ENCODE measurements at regions not wholly inside any gene's neighbourhood (a gene's known extent, or its start where the extent isn't known, plus 50 kb on each side); places are given as distances from the start of the nearest gene placed in this dataset.
A peak's percentile ranks its signal among the peaks of the same experiment; 100 is the strongest.

GRCh38 chr2:30072250-30072842 is 74.5 kb upstream of the YPEL5 start:
- no peaks in the 10 kb centered on the region for H3K4me1 Mint-ChIP-seq (ENCODE audit: low read depth)
- H3K27ac Mint-ChIP-seq: no peak overlapping the region
- intact Hi-C loops (cut with micrococcal nuclease): loop anchor here (1.0 to 2.0 kb wide), 2 partner anchors 764 to 1114 kb away; no protein-coding TSS in a partner anchor
- DNase-seq (ENCODE audit: low spot score): peak; percentile 49
- peaks cover 9% of the 10 kb centered on the region for H3K27me3 Mint-ChIP-seq (ENCODE audit: insufficient read depth)
- no peaks in the 10 kb centered on the region for H3K9me3 Mint-ChIP-seq
- no peaks in the 10 kb centered on the region for H3K36me3 Mint-ChIP-seq (ENCODE audit: low read depth)
- H3K4me3 Mint-ChIP-seq: no peak overlapping the region

GRCh38 chr2:30073523-30073922 is 73.3 kb upstream of the YPEL5 start:
- no peak overlapping the region for H3K27ac Mint-ChIP-seq
- peaks cover 9% of the 10 kb centered on the region for H3K27me3 Mint-ChIP-seq (ENCODE audit: insufficient read depth)
- H3K4me3 Mint-ChIP-seq: no peak overlapping the region
- no peaks in the 10 kb centered on the region for H3K36me3 Mint-ChIP-seq (ENCODE audit: low read depth)
- DNase-seq (ENCODE audit: low spot score): no peak
- H3K9me3 Mint-ChIP-seq: no peaks in the 10 kb centered on the region
- no peaks in the 10 kb centered on the region for H3K4me1 Mint-ChIP-seq (ENCODE audit: low read depth)
- intact Hi-C loops (cut with micrococcal nuclease): loop anchor here (2.0 kb wide), 1 partner anchor 765 kb away; no protein-coding TSS in a partner anchor

- DNase-seq (ENCODE audit: low spot score): no peak
- Mint-ChIP-seq H3K27me3 (ENCODE audit: insufficient read depth) (peaks cover 9% of the 10 kb centered on the region), H3K36me3 (ENCODE audit: low read depth) (no peaks in the 10 kb centered on the region), H3K4me3 (no peak overlapping the region), H3K4me1 (ENCODE audit: low read depth) (no peaks in the 10 kb centered on the region), H3K27ac (no peak overlapping the region), H3K9me3 (no peaks in the 10 kb centered on the region)
- intact Hi-C loops (cut with micrococcal nuclease): no loop called here
These were observed 72.8 kb upstream of the YPEL5 start for GRCh38 chr2:30074023-30074422.

GRCh38 chr2:30078521-30078920 is 68.3 kb upstream of the YPEL5 start:
- H3K4me1 Mint-ChIP-seq (ENCODE audit: low read depth): no peaks in the 10 kb centered on the region
- no peak overlapping the region for H3K4me3 Mint-ChIP-seq
- no peaks in the 10 kb centered on the region for H3K9me3 Mint-ChIP-seq
- H3K27me3 Mint-ChIP-seq (ENCODE audit: insufficient read depth): peaks cover 9% of the 10 kb centered on the region
- DNase-seq (ENCODE audit: low spot score): no peak
- intact Hi-C loops (cut with micrococcal nuclease): no loop called here
- H3K36me3 Mint-ChIP-seq (ENCODE audit: low read depth): no peaks in the 10 kb centered on the region
- no peak overlapping the region for H3K27ac Mint-ChIP-seq

- no peaks in the 10 kb centered on the region for H3K9me3 Mint-ChIP-seq
- no peak for DNase-seq (ENCODE audit: low spot score)
- peaks cover 22% of the 10 kb centered on the region for H3K27me3 Mint-ChIP-seq (ENCODE audit: insufficient read depth)
- no peak overlapping the region for H3K4me3 Mint-ChIP-seq
- intact Hi-C loops (cut with micrococcal nuclease): no loop called here
- no peak overlapping the region for H3K27ac Mint-ChIP-seq
- H3K4me1 Mint-ChIP-seq (ENCODE audit: low read depth): no peaks in the 10 kb centered on the region
- no peaks in the 10 kb centered on the region for H3K36me3 Mint-ChIP-seq (ENCODE audit: low read depth)
These were observed 61.9 kb upstream of the YPEL5 start for GRCh38 chr2:30084915-30085314.

- Mint-ChIP-seq H3K27me3 (ENCODE audit: insufficient read depth) (peaks cover 31% of the 10 kb centered on the region), H3K36me3 (ENCODE audit: low read depth) (no peaks in the 10 kb centered on the region), H3K4me3 (no peak overlapping the region), H3K4me1 (ENCODE audit: low read depth) (no peaks in the 10 kb centered on the region), H3K9me3 (no peaks in the 10 kb centered on the region), H3K27ac (no peak overlapping the region)
- intact Hi-C loops (cut with micrococcal nuclease): no loop called here
- DNase-seq (ENCODE audit: low spot score): no peak
These were observed 57.6 kb upstream of the YPEL5 start for GRCh38 chr2:30089171-30089570.

- Mint-ChIP-seq H3K4me1 (ENCODE audit: low read depth) (no peaks in the 10 kb centered on the region), H3K27me3 (ENCODE audit: insufficient read depth) (peaks cover 21% of the 10 kb centered on the region), H3K4me3 (no peak overlapping the region), H3K9me3 (no peaks in the 10 kb centered on the region), H3K36me3 (ENCODE audit: low read depth) (no peaks in the 10 kb centered on the region), H3K27ac (no peak overlapping the region)
- no peak for DNase-seq (ENCODE audit: low spot score)
- intact Hi-C loops (cut with micrococcal nuclease): no loop called here
These were observed 51.4 kb upstream of the YPEL5 start for GRCh38 chr2:30095402-30095801.

- intact Hi-C loops (cut with micrococcal nuclease): no loop called here
- no peak for DNase-seq (ENCODE audit: low spot score)
- Mint-ChIP-seq H3K27me3 (ENCODE audit: insufficient read depth) (peaks cover 25% of the 10 kb centered on the region), H3K4me3 (no peak overlapping the region), H3K27ac (no peak overlapping the region), H3K36me3 (ENCODE audit: low read depth) (no peaks in the 10 kb centered on the region), H3K9me3 (no peaks in the 10 kb centered on the region), H3K4me1 (ENCODE audit: low read depth) (no peaks in the 10 kb centered on the region)
These were observed 50.4 kb upstream of the YPEL5 start for GRCh38 chr2:30096451-30096850.
